ENCODE measurements at regions not wholly inside any gene's neighbourhood (a gene's known extent, or its start where the extent isn't known, plus 50 kb on each side); places are given as distances from the start of the nearest gene placed in this dataset.

DNA sequence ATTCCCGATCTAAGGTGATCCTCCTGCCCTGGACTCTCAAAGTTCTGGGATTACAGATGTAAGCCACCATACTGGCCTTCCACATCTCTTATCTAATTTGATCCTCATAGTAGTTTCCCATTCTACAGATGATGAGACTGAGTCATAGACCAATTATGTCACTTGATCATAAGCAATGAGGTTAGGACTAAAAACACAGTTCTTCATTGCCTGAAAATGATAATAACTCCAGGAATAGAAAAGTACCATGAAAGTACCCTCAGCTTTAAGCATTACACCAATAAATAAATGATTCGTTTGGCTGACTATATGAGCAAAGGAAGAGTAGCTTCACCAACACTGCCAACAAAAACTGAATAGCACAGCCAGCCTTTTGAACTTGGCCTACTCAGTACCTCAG lies 389.5 kb downstream of the ACTL7B start:
- TF ChIP-seq EP300 (IDR thresholded peaks at IDR 0.05), result no peak
- TF ChIP-seq POLR2AphosphoS5 (IDR thresholded peaks at IDR 0.05), result no peak
- TF ChIP-seq, protein P1, sequence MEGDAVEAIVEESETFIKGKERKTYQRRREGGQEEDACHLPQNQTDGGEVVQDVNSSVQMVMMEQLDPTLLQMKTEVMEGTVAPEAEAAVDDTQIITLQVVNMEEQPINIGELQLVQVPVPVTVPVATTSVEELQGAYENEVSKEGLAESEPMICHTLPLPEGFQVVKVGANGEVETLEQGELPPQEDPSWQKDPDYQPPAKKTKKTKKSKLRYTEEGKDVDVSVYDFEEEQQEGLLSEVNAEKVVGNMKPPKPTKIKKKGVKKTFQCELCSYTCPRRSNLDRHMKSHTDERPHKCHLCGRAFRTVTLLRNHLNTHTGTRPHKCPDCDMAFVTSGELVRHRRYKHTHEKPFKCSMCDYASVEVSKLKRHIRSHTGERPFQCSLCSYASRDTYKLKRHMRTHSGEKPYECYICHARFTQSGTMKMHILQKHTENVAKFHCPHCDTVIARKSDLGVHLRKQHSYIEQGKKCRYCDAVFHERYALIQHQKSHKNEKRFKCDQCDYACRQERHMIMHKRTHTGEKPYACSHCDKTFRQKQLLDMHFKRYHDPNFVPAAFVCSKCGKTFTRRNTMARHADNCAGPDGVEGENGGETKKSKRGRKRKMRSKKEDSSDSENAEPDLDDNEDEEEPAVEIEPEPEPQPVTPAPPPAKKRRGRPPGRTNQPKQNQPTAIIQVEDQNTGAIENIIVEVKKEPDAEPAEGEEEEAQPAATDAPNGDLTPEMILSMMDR (IDR thresholded peaks at IDR 0.05), result no peak
- no peak for TF ChIP-seq POLR2A (IDR thresholded peaks at IDR 0.05)
